IMR-90 (cell line): ENCODE measurements at regions not wholly inside any gene's neighbourhood (a gene's known extent, or its start where the extent isn't known, plus 50 kb on each side); places are given as distances from the start of the nearest gene placed in this dataset.

ENCODE experiments used
- CEBPB ChIP-seq: IDR thresholded peaks from 2 replicates; pipeline ENCODE4 v1.6.1; 2012; ENCODE audit warnings: low read depth, low read length, improper control_type of control experiment
- CTCF ChIP-seq: conservative IDR thresholded peaks from 2 replicates; pipeline ENCODE4 v1.5.1; 2012; ENCODE audit warnings: mild to moderate bottlenecking, low read depth, low read length, improper control_type of control experiment
- MAZ ChIP-seq: IDR thresholded peaks from 2 replicates; pipeline ENCODE4 v1.6.1; 2012; ENCODE audit warnings: low read depth, mild to moderate bottlenecking, low read length, improper control_type of control experiment, moderate library complexity, borderline replicate concordance
- MXI1 ChIP-seq: IDR thresholded peaks from 2 replicates; pipeline ENCODE4 v1.6.1; 2012; ENCODE audit warnings: low read depth, mild to moderate bottlenecking, low read length, moderate library complexity, borderline replicate concordance
- POLR2A ChIP-seq: IDR thresholded peaks from 2 replicates; pipeline ENCODE4 v1.6.1; 2012; ENCODE audit warnings: mild to moderate bottlenecking, low read depth, low read length
- RAD21 ChIP-seq: IDR thresholded peaks from 2 replicates; pipeline ENCODE4 v1.6.1; 2012; ENCODE audit warnings: low read length, improper control_type of control experiment
- RCOR1 ChIP-seq: IDR thresholded peaks from 2 replicates; pipeline ENCODE4 v1.6.1; 2012; ENCODE audit warnings: mild to moderate bottlenecking, low read length, improper control_type of control experiment; ENCODE audit not compliant: insufficient replicate concordance
- SMC3 ChIP-seq: fragments of 150-350 bp; IDR thresholded peaks from 2 replicates; pipeline ENCODE4 v1.6.1; 2016; ENCODE audit warnings: low read depth, mild to moderate bottlenecking, antibody characterized with exemption, low read length, moderate library complexity
- USF2 ChIP-seq: fragments of 150-350 bp; IDR thresholded peaks from 2 replicates; pipeline ENCODE4 v1.6.1; 2017; ENCODE audit warnings: mild to moderate bottlenecking, antibody characterized with exemption, low read length, low read depth

- TF ChIP-seq CTCF: no peak
- no peak for TF ChIP-seq POLR2A
- no peak for TF ChIP-seq MAZ
- no peak for TF ChIP-seq SMC3
- no peak for TF ChIP-seq RAD21
- TF ChIP-seq RCOR1: no peak
- TF ChIP-seq MXI1: no peak
- no peak for TF ChIP-seq USF2
- TF ChIP-seq CEBPB: no peak
Measured at GRCh38 chr5:93076566-93076965, 504.5 kb downstream of the NR2F1-AS1 start.
